ENCODE measurements at regions not wholly inside any gene's neighbourhood (a gene's known extent, or its start where the extent isn't known, plus 50 kb on each side); places are given as distances from the start of the nearest gene placed in this dataset.

GRCh38 chr17:68134046-68134637, 98.6 kb downstream of the KPNA2 start:
- no TSS peak for BruUV-seq (replicated peaks)
- CTCF ChIA-PET: no interaction called here
- H3K27ac Mint-ChIP-seq (ENCODE audit: low read depth, unreplicated experiment): no peak overlapping the region
- intact Hi-C loops (cut with micrococcal nuclease): no loop called here
- POLR2A ChIA-PET: no interaction called here
- DNase-seq (ENCODE audit: unreplicated experiment): no peak
- H3K9me3 Mint-ChIP-seq (ENCODE audit: unreplicated experiment): no peaks in the 10 kb centered on the region
- H3K4me1 Mint-ChIP-seq (ENCODE audit: insufficient read depth, unreplicated experiment): no peaks in the 10 kb centered on the region
- no peak overlapping the region for H3K4me3 Mint-ChIP-seq (ENCODE audit: unreplicated experiment)
- peaks cover 9% of the 10 kb centered on the region for H3K36me3 Mint-ChIP-seq (ENCODE audit: insufficient read depth, unreplicated experiment)
- TF ChIP-seq CTCF (IDR thresholded peaks at IDR 0.05; ENCODE audit: unreplicated experiment): no peak
- no peaks in the 10 kb centered on the region for H3K27me3 Mint-ChIP-seq (ENCODE audit: insufficient read depth, unreplicated experiment)

GRCh38 chr17:68134731-68135130, 99.2 kb downstream of the KPNA2 start:
- H3K27ac Mint-ChIP-seq (ENCODE audit: low read depth, unreplicated experiment): no peak overlapping the region
- H3K9me3 Mint-ChIP-seq (ENCODE audit: unreplicated experiment): no peaks in the 10 kb centered on the region
- POLR2A ChIA-PET: no interaction called here
- peaks cover 6% of the 10 kb centered on the region for H3K36me3 Mint-ChIP-seq (ENCODE audit: insufficient read depth, unreplicated experiment)
- TF ChIP-seq CTCF (IDR thresholded peaks at IDR 0.05; ENCODE audit: unreplicated experiment): no peak
- CTCF ChIA-PET: interaction anchor here (0.6 kb wide), 1 partner anchor 66 kb away, joined by 3 read pairs; no protein-coding TSS in a partner anchor
- DNase-seq (ENCODE audit: unreplicated experiment): no peak
- no peak overlapping the region for H3K4me3 Mint-ChIP-seq (ENCODE audit: unreplicated experiment)
- no TSS peak for BruUV-seq (replicated peaks)
- no peaks in the 10 kb centered on the region for H3K27me3 Mint-ChIP-seq (ENCODE audit: insufficient read depth, unreplicated experiment)
- intact Hi-C loops (cut with micrococcal nuclease): no loop called here
- no peaks in the 10 kb centered on the region for H3K4me1 Mint-ChIP-seq (ENCODE audit: insufficient read depth, unreplicated experiment)

GRCh38 chr17:68135141-68135887, 99.8 kb downstream of the KPNA2 start:
- no peaks in the 10 kb centered on the region for H3K4me1 Mint-ChIP-seq (ENCODE audit: insufficient read depth, unreplicated experiment)
- no peaks in the 10 kb centered on the region for H3K9me3 Mint-ChIP-seq (ENCODE audit: unreplicated experiment)
- no peak for TF ChIP-seq CTCF (IDR thresholded peaks at IDR 0.05; ENCODE audit: unreplicated experiment)
- H3K36me3 Mint-ChIP-seq (ENCODE audit: insufficient read depth, unreplicated experiment): peaks cover 6% of the 10 kb centered on the region
- no peaks in the 10 kb centered on the region for H3K27me3 Mint-ChIP-seq (ENCODE audit: insufficient read depth, unreplicated experiment)
- intact Hi-C loops (cut with micrococcal nuclease): no loop called here
- no TSS peak for BruUV-seq (replicated peaks)
- H3K27ac Mint-ChIP-seq (ENCODE audit: low read depth, unreplicated experiment): no peak overlapping the region
- ChIA-PET CTCF (interaction anchor here (0.6 kb wide), 1 partner anchor 65 kb away, joined by 3 read pairs; no protein-coding TSS in a partner anchor), POLR2A (no interaction called here)
- no peak overlapping the region for H3K4me3 Mint-ChIP-seq (ENCODE audit: unreplicated experiment)
- no peak for DNase-seq (ENCODE audit: unreplicated experiment)

GRCh38 chr17:68141050-68141449, 105.5 kb downstream of the KPNA2 start:
- BruUV-seq (replicated peaks): no TSS peak
- Mint-ChIP-seq H3K27me3 (ENCODE audit: insufficient read depth, unreplicated experiment) (no peaks in the 10 kb centered on the region), H3K4me1 (ENCODE audit: insufficient read depth, unreplicated experiment) (peaks cover 6% of the 10 kb centered on the region), H3K36me3 (ENCODE audit: insufficient read depth, unreplicated experiment) (no peaks in the 10 kb centered on the region), H3K9me3 (ENCODE audit: unreplicated experiment) (no peaks in the 10 kb centered on the region), H3K27ac (ENCODE audit: low read depth, unreplicated experiment) (no peak overlapping the region), H3K4me3 (ENCODE audit: unreplicated experiment) (no peak overlapping the region)
- DNase-seq (ENCODE audit: unreplicated experiment): no peak
- POLR2A ChIA-PET: interaction anchor here (1.0 to 1.3 kb wide), 2 partner anchors 11 to 38 kb away, joined by 3 read pairs; no protein-coding TSS in a partner anchor
- intact Hi-C loops (cut with micrococcal nuclease): no loop called here
- CTCF ChIA-PET: interaction anchor here (0.7 kb wide), 1 partner anchor 57 kb away, joined by 3 read pairs; no protein-coding TSS in a partner anchor
- no peak for TF ChIP-seq CTCF (IDR thresholded peaks at IDR 0.05; ENCODE audit: unreplicated experiment)

All from MCF 10A (cell line).